Kidney tubule cell (primary cell): ENCODE measurements at regions not wholly inside any gene's neighbourhood (a gene's known extent, or its start where the extent isn't known, plus 50 kb on each side); places are given as distances from the start of the nearest gene placed in this dataset.

ENCODE experiments used
- DNase-seq: peaks from one replicate; pipeline ENCODE4 v3.0.0-alpha.2; 2018; ENCODE audit warnings: low spot score

GRCh38 chr9:118510711-118511110, 806.5 kb downstream of the TLR4 start:
- DNase-seq, result peak; percentile 10

DNA sequence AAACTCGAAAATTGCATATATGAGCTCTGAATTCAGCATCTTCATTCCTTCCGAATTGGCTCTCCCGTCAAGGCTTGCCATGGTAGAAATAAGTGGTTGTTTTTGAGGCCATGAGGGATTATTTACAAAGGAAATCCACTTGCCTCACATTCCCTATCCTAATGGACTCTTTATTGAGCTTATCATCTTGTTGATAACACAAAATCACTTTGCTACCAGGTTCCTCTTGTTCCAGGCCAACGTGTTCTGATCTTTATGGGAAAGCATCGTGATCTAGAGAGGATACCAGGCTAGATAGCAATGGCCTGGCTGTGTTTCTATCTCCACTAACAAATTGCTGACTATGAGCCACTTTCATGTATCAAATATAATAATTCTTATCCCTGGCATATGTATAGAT, 811.7 kb downstream of the TLR4 start:
- no peak for DNase-seq

- no peak for DNase-seq
Measured at GRCh38 chr9:118521261-118521660, 817.1 kb downstream of the TLR4 start.

DNA sequence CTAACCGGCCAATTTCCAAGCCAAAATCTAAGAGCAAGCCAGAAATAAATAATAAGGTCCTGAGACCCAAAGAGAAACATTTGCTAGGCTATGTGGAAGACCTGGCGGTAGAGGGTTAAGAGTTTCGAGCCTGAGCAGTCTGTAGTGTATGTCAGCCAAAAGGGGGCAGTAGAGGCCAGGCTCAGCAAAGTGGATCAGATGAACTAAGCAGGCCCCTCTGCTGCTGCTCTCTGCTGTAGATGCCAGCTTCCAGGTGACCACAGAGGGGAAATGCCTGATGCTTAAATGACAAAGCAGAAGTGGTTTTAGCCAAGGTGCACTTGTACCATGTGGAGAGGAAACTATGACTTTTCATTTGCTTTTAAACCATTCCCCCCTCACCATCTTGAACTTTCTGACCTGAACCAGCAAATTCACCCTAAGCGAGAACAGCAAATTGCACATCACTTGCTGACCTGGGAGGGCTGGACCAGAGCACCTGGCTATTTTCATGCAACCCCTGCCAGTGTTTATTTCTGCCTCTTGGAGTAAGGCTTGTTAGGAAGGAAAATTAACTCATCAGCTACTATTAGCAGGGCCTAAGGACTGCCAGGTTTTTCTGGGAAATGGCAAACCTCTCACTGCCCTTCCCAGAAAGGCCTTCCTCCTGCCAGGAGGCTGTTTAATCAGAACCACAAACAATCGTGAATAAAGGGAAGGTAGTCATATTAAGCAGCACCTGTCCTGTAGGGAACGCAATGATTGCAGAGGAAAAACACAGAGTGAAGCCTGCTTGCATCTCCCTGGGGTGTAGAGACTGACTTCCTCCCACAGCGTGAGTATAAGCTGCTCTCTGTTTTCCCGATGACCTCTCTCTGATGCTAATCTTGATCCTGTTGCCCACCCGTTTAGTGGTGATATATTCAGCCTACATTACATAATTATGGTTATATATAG, 818.2 kb downstream of the TLR4 start:
- peak; percentile 79 for DNase-seq

DNA sequence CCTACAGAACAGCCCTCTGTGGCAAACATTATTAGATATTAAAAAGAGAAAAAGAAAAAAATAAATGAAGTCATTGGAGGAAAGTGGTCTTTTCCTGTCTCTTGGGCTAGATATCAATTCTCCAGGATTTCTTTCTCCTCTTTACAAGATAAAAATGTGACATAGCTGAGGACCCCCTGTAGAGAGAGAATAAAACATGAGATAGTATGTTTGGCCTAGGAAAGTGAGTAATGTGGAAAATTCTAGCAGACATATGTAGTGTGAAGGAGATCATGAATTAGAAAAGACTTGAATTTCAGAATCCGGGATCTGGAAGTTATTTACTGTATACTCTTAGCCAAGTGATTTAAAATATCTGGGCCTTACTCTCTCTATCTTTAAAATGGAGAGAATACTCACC, 823.1 kb downstream of the TLR4 start:
- no peak for DNase-seq

GRCh38 chr9:118529210-118529609, 825.0 kb downstream of the TLR4 start:
- DNase-seq, result peak; percentile 62

- no peak for DNase-seq
Measured at GRCh38 chr9:118529624-118530214, 825.5 kb downstream of the TLR4 start.

- no peak for DNase-seq
Measured at GRCh38 chr9:118532592-118532991, 828.4 kb downstream of the TLR4 start.

- peak; percentile 44 for DNase-seq
Measured at GRCh38 chr9:118533101-118533500, 828.9 kb downstream of the TLR4 start.

GRCh38 chr9:118533850-118534249, 829.6 kb downstream of the TLR4 start:
- DNase-seq, result peak; percentile 52

DNA sequence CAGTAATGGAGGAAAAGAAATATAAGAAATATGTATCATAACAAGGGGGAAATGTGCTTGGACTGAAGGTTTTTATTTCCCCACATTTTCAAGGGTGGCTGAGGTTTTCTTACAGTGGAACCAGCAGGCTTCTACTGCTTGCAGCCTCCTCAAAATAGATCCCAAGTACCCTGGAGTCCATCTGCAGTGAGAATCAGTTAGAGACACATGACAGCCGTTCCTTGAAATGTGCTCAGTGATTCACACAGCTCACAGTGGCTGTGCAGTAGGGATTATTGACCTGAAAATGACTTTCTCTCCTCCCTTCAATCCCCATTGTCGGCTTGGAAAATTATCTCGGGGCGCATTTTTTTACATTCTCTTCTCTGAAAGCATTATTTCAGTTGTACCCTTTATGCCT, 832.0 kb downstream of the TLR4 start:
- no peak for DNase-seq

DNA sequence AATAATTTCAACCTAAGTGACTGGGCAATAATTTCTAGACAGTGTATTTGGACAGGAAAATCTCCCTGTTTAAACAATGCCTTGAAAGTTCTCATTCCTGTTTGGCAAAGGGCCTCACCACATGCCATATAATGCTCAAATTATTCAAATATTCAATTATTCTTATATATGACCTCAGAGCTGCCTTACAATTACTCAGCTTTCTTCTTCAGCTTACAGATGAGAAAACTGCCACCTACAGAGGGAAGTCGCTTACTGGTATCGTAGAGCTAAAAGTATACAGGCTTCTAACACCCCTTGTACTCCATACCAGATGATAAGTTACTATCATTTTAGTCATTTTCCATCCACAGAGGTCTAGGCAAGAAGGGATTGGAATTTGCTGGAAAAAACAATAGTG, 830.3 kb downstream of the BRINP1 start:
- no peak for DNase-seq

DNA sequence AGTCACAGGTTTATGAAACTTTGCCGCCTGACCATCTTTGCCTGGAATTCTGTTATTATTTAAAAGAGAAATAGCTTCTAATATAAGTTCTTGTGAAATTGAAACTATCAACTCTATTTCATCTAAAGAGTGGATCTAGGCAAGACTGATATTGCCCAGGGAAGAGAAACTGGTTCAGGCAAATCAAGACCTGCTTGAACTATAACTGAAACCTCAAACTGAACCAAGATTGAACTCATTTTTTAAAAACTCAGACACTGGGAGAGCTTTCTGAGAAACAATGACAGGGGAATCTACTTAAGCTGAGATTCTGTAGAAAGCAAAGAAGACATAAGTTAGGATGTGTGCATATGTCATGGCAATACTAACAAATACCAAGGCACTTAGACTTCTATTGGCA, 815.8 kb downstream of the BRINP1 start:
- no peak for DNase-seq

- no peak for DNase-seq
Measured at GRCh38 chr9:118554987-118555386, 814.2 kb downstream of the BRINP1 start.

GRCh38 chr9:118558026-118558425, 811.2 kb downstream of the BRINP1 start:
- DNase-seq, result peak; percentile 81

DNA sequence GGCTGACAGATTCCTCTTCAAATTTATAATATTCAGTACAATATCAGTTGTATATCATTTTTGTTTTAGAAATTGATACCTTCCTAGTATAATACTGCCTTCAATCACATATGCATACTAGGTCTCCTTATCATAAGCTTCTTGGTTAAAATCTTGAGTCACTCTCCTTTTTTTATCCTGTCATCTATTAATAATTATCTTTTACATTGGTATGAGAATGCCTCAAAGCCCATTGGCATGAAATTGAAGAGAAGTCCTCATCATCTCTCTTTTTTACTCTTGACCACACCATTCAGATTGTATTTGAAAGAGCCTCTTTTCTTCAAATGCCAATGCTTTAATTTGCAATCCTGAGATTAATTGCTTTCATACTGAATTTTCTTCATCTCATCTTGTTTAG, 810.3 kb downstream of the BRINP1 start:
- peak; percentile 78 for DNase-seq

DNA sequence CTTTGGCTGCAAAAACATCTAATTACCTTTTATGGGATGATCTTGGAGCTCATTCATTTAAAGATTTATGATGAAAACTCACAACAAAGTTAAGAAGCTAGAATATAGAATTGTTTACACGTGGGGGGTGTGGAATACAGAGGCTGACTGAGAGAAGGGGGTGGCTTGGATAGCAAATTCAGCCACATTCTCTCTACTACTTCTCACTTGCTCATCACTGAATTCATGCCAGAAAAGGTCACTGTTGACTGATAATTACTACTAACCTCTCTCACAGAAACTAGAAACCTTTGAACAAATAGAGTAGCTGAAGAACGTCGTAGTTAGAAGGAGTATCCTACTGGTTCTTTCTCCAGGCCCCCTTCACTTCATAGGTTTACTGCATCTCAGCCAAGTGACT, 808.2 kb downstream of the BRINP1 start:
- peak; percentile 39 for DNase-seq

- DNase-seq, result peak; percentile 59
Measured at GRCh38 chr9:118563677-118564076, 805.6 kb downstream of the BRINP1 start.

DNA sequence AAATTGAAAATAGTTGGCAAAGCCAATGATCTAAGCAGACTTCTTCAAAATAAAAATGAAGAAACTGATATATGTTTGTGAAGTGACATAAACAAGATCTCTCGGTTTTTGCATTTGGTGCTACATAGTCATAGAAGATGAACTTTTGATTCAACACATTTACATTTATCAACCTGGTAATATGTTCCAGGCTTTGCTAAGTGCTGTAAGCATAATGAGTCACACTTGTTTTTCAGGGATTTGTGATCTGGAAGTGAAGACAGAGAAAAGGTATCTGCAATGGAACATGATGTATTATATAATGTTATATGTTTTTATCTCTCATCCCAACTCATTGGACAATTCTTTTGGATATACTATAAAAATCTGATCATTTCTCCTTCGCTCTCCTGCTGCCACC, 801.4 kb downstream of the BRINP1 start:
- DNase-seq, result no peak

DNA sequence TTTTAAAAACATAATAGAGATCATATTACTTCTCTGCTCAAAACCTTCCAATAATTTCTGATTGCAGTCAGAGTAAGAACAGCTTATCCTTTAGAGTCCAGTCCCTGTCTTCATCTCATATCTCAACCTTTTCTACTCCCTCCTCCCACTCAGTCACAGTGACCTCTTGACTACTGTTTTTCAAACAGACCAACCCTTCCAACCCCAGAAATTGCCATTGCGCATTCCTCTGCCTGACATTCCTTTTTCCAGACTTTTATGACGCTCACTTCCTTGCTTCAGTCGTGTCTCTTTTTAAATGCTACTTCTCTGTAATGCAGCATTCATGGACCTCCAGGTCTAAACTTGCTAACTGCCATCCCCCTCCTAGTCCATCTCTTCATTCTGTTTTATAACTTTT, 800.5 kb downstream of the BRINP1 start:
- no peak for DNase-seq

DNA sequence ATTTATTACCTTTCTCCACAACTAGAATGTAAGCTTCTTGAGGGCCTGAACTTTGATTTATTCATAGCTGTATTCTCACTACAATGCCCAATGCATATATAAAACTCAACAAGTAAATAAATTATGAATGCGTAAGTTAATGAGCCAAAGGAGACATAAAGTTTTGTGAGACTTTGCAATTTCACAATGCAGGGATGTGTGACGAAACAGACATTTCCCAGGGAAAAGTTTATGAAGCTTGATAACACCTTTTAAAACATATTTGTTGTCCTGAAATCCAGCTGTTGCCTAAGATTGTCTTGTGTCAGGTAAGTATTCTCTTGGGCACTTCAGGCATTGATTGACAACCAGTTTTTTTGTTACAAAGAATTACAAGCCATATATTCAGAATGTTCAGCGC, 800.1 kb downstream of the BRINP1 start:
- DNase-seq, result no peak

DNA sequence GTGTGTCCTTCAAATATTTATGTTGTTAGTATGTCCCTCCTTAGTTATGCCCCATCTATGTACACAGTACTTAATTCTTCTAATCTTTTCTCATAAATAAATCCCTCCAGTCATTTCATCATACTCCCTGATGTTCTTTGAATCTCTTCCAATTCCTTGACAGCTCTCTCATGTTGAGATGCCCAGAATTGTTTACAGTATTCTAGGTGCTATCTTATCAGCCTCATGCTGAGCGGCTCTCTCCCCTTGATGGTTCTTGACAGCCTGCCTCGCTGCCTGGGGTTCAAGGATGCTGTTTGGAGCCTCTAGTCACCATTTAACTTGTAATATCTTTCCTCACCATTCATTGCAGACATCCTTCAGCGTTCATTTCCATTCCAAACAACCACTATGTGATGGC, 799.2 kb downstream of the BRINP1 start:
- DNase-seq, result no peak

- peak; percentile 30 for DNase-seq
Measured at GRCh38 chr9:118575341-118576070, 793.7 kb downstream of the BRINP1 start.
